ENCODE measurements at regions not wholly inside any gene's neighbourhood (a gene's known extent, or its start where the extent isn't known, plus 50 kb on each side); places are given as distances from the start of the nearest gene placed in this dataset.

GRCh38 chr2:6728156-6728555, 137.6 kb downstream of the CMPK2 start:
- DNase-seq (ENCODE audit: low read depth in 2 of 2) = no peak

DNA sequence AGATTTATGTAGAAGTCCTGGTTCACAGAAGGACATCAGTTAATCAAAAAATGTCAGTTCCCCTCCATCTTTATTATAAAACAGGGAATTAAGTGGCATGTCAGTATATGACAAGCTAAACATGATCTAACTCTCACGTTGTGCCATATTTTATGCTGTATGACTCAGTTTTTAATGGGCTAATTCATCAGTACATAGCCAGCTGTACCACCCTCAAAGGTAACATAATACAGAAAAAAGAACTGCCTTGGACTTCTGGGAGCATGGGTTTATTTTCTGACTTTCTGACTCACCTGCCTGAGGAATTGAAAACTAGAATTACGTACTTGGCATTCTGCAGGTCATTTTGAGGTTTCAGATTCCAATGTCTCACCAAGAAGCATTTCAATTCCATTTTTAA, 135.7 kb downstream of the CMPK2 start:
- no peak for DNase-seq (ENCODE audit: low read depth in 2 of 2)

GRCh38 chr2:6730649-6731532, 134.8 kb downstream of the CMPK2 start:
- DNase-seq (ENCODE audit: low read depth in 2 of 2) = no peak

- no peak for DNase-seq (ENCODE audit: low read depth in 2 of 2)
These were observed 126.2 kb downstream of the CMPK2 start for GRCh38 chr2:6739547-6739946.

GRCh38 chr2:6741229-6741628, 124.5 kb downstream of the CMPK2 start:
- DNase-seq (ENCODE audit: low read depth in 2 of 2) = no peak

DNA sequence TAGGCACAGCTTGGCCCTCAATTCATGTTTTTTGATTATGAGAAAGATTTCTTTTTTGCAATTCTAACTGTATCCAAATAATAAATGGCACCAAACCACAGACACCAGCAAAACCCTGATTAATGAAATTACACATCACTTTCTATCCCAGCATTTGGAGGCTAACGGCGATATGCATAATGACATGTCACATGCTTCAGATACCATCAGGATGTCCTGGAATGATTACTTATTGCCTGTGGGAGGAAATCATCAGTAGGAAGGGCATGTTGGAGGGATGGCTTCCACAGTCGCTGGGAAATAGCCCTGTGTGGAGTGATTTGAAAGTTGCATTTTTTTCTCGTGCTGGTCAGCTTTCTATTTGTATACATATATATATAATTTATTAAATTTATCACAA, 121.7 kb downstream of the CMPK2 start:
- DNase-seq (ENCODE audit: low read depth in 2 of 2) = no peak

DNA sequence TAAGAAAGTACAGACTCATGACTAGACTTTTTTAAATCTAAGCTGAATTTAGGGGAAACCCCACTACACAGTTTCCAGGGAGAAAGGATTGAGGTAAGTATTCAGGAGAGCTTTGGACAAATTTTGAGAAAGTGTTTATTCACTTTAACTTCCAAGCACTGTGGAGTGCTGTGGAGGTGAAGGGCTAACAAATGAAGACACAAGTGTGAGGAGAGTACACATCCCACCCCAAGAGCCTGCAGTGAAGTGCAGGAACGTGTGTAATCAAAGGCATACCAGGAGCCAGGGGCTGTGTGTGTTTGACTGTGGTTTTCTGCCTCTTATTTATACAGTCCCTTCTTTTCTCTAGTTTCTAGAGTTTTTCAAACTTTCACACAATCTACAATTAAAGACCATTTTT, 118.3 kb downstream of the CMPK2 start:
- DNase-seq (ENCODE audit: low read depth in 2 of 2) = no peak

- no peak for DNase-seq (ENCODE audit: low read depth in 2 of 2)
These were observed 117.2 kb downstream of the CMPK2 start for GRCh38 chr2:6748406-6749067.

- no peak for DNase-seq (ENCODE audit: low read depth in 2 of 2)
These were observed 115.7 kb downstream of the CMPK2 start for GRCh38 chr2:6749962-6750361.

GRCh38 chr2:6750411-6751158, 115.1 kb downstream of the CMPK2 start:
- no peak for DNase-seq (ENCODE audit: low read depth in 2 of 2)

DNA sequence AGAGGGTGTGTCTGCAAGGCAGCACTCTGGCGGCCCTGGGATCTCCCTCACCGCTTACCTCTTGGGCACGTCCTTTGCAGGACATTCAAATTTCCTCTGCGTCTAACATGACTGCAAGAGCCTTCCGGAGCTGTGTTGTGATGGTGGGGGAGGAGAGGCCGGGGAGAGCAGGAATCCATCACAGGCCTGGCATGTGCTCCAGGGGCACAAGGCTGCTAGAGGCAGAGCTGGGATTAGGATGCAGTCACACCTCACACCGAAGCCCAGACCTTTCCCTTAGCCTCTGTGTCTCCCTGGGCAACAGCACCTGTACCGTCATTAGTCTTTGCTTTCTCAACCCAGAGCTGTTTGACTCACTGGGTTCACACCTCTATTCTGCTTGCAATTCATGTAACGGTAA, 111.3 kb downstream of the CMPK2 start:
- DNase-seq (ENCODE audit: low read depth in 2 of 2) = no peak

GRCh38 chr2:6755456-6755855, 110.3 kb downstream of the CMPK2 start:
- no peak for DNase-seq (ENCODE audit: low read depth in 2 of 2)

DNA sequence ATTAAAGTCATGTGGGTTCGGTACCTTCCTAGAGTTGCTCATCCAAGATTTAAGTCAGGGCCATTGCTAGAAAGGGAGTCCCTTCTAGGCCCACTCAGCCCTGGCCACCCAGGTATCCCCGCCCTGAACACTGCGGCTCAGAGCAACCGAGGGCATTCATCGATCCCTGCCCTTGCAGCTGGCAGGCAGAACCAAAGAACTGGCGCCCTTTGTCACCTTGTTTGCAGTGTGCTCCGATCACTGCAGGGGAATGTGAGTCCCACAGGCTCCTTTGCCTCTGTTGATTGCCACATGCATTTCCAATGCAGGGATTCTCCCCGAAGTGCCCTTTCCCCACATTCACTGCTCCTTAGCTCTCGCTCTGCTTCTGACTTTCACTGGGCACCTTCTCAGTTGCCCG, 108.5 kb downstream of the CMPK2 start:
- no peak for DNase-seq (ENCODE audit: low read depth in 2 of 2)

- no peak for DNase-seq (ENCODE audit: low read depth in 2 of 2)
These were observed 106.0 kb downstream of the CMPK2 start for GRCh38 chr2:6759689-6760088.

DNA sequence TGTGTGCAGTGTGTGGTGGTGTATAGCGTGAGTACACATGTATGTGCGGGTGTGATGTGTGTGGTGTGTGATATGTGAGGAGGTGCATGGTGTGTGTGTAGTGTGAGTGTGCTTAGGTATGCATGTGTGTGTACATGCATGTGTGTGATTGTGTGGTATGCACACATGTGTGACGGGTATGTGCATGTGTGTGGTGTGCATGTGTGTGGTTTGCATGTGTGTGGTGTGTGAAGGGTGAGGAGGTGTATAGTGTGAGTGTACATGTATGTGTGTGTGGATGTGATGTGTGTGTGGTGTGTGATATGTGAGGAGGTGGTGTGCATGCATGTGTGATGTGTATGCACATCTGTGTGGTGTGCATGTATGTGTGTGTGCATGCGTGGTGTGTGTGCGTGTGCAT, 105.6 kb downstream of the CMPK2 start:
- no peak for DNase-seq (ENCODE audit: low read depth in 2 of 2)

DNA sequence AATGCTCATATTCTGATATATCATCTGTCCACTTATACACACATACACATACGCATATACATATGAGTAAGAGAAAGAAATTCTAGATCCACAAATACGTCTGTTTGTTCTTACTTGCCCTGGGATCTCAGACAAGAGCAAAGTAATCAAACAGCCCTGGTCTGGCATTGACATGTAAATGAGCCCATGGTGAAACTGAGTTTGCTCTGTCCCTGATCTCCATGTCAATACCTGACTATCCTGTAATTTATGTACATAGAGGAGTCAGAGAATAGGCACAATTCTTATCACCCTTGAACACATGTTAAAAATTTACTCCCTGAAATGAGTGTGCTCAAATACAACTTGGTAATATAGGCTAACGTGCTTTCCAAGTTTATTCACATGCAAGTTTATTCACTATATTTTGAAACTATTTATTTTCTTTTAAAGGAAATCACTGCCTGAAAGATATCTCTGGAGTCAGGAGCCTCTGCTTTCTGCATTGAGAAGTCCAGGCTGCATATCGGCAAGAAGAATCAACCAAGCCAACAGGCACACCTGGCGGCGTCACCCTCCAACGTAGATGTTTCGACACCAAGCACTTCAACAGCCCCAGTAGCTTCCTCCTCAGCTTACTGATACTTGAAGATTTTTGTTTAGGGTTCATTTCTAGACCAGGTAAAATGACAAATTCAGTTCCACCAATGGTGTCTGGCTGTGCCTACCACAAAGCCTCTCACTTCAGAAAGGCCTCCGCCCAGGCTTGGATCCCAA, 100.6 kb downstream of the CMPK2 start:
- no peak for DNase-seq (ENCODE audit: low read depth in 2 of 2)

DNA sequence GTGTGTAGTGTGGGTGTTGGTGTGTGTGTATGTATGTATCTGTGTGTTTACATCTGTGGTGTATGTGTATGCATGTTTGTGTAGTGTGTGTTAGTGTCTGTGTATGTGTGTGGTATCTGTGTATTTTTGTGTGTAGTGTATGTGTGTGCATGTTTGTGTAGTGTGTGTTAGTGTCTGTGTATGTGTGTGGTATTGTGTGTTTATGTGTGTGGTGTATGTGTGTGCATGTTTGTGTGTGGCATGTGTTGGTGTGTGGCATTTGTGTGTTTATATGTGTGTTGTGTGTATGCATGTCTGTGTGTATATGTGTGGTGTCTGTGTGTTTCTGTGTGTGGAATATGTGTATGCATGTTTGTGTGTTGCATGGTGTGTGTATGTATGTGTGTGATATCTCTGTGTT, 96.4 kb downstream of the CMPK2 start:
- DNase-seq (ENCODE audit: low read depth in 2 of 2) = no peak

- DNase-seq (ENCODE audit: low read depth in 2 of 2) = no peak
These were observed 95.7 kb downstream of the CMPK2 start for GRCh38 chr2:6770006-6770405.

- no peak for DNase-seq (ENCODE audit: low read depth in 2 of 2)
These were observed 93.8 kb downstream of the CMPK2 start for GRCh38 chr2:6771634-6772611.

DNA sequence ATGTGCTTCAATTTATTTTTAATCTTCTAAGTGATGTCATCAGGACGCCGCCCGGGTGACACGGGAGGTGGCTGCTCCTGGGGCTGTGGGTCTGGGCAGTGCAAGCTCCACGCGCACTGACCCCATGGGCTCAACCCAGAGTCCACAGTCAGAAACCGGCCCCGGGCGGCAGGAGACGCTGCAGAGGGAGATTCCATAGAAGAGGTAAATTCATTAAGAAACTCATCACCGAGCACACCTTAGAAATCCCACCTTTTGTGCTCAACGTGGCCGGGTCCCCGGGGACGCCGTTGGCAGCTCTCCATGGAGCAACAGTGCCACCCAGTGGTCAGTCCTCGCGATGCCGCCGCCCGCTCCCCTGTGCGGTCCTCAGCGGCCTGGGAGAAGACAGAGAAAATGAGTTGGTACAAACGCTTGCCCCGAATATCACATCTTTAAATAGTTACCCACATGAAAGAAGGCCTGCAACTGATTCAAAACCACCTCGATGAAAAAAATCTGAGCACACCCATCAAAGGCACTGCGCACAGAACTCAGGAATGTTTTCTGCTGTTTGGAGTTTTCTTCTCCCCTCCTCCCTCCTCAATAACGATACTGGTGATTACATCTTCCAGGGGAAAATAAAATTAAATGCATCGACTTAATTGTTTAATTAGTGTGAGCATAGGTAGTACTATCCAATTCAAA, 92.6 kb downstream of the CMPK2 start:
- DNase-seq (ENCODE audit: low read depth in 2 of 2) = peak; percentile 69
